Adrenal gland (tissue), 9 donors: ENCODE measurements at regions not wholly inside any gene's neighbourhood (a gene's known extent, or its start where the extent isn't known, plus 50 kb on each side); places are given as distances from the start of the nearest gene placed in this dataset.

Experiments used
- DNase-seq, 7 donors: peaks; one replicate each; pipeline ENCODE4 v3.0.0-alpha.2; 2019 to 2020
- H3K27ac ChIP-seq, 5 donors: fragments of 200-600 bp; sonication (generic) in 4 of 5; 1 replicate in 3 of 5; 2 replicates in 2 of 5; pipeline versions ENCODE4 v1.5.1 to v1.8.0; 2016 to 2020; ENCODE audit warnings: mild to moderate bottlenecking in 1 of 5
- H3K27me3 ChIP-seq: fragments of 200-600 bp; 2 replicates; pipeline ENCODE4 v1.8.0; 2021
- H3K36me3 ChIP-seq, 2 donors: fragments of 200-600 bp; replicated peaks in 1 of 2; 1 replicate in 1 of 2; 2 replicates in 1 of 2; pipeline versions ENCODE4 v1.5.1 to v1.8.0; 2018 to 2022
- H3K4me1 ChIP-seq, 2 donors: fragments of 200-600 bp; replicated peaks in 1 of 2; 1 replicate in 1 of 2; 2 replicates in 1 of 2; pipeline versions ENCODE4 v1.5.1 to v1.8.0; 2018 to 2021
- H3K4me3 ChIP-seq, 4 donors: fragments of 200-600 bp; sonication (generic) in 3 of 4; one replicate each; pipeline ENCODE4 v1.5.1; 2016 to 2018
- H3K9me3 ChIP-seq, 3 donors: fragments of 200-600 bp; sonication (generic) in 1 of 3; replicated peaks in 1 of 3; 1 replicate in 2 of 3; 2 replicates in 1 of 3; pipeline versions ENCODE4 v1.5.1 to v1.8.0; 2016 to 2021
- POLR2A ChIP-seq, 2 donors: fragments of 450-650 bp; IDR thresholded peaks; one replicate each; pipeline ENCODE4 v1.6.1; 2017; ENCODE audit warnings: antibody characterized with exemption in 2 of 2, mild to moderate bottlenecking in 2 of 2, moderate library complexity in 1 of 2
- WGBS, 4 donors: extraction: QIAGEN DNeasy Blood & Tissue Kit in 2 of 4; methylation state at CpG; one replicate each; pipeline versions ENCODE4 v1.1.5 to v1.1.7; 2013 to 2017; 5-methylcytosine and 5-hydroxymethylcytosine counted together
- intact Hi-C, 2 donors: fragments of 100-400 bp; cut with DNase I; formaldehyde crosslinking; loops; one replicate each; pipeline versions ENCODE4 v1.14.1 to v1.15.0; 2022 to 2023
- TF ChIP-seq, protein P1 (sequence below), 6 experiments: fragments of 450-650 bp in 4 of 6; fragments of 200-600 bp in 2 of 6; sonication (generic) in 1 of 6; IDR thresholded peaks; 1 replicate in 5 of 6; 2 replicates in 1 of 6; pipeline versions ENCODE4 v1.5.1 to v1.8.0; 2016 to 2021; ENCODE audit warnings: antibody characterized with exemption in 6 of 6, mild to moderate bottlenecking in 2 of 6, moderate library complexity in 1 of 6
- donor health status: healthy with polysubstance abuse.
- donor health status: Bipolar disorder and iron deficiency.
- donor health status: DM: yes; HTN: yes; CAD: no.
- donor health status: DM: no; HTN: no; CAD: no.
- donor health status: DM: no; HTN: no; CAD: no.

DNA sequence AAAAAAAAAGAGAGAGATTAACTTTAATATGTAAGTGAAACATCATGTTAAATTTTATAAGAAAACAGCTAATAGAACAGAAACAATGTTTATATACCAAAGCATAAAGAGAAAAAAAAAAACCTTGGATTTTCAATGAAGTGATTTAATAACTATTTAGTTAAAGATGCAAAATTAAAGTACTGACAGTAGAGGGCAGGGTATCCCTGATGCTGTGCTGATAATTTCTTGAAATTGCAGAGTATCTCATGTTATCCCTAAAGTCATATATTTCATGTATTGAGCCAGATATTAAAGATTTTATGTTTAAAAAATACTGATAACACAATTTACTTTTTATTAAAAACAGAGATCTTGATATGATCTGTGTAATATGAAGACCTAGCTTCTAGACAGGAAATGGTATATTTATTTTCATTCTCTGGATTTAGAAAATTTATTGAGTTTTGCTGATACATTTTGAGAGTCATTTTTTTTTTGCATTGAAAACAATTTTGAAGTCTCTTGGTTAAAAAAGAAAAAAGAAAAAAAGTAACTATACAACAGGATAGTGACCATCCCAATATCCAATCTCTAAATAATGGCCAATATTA, 273.2 kb downstream of the USP25 start:
- intact Hi-C loops, result no loop called here
- H3K9me3 ChIP-seq, result no peaks in the 10 kb centered on the region
- H3K27me3 ChIP-seq, result no peaks in the 10 kb centered on the region
- H3K4me1 ChIP-seq, result no peaks in the 10 kb centered on the region
- H3K27ac ChIP-seq, result no peak overlapping the region
- DNase-seq, result no peak
- H3K4me3 ChIP-seq, result no peak overlapping the region
- H3K36me3 ChIP-seq, result no peaks in the 10 kb centered on the region
- TF ChIP-seq POLR2A (IDR thresholded peaks at IDR 0.05), result no peak
- TF ChIP-seq, protein P1, sequence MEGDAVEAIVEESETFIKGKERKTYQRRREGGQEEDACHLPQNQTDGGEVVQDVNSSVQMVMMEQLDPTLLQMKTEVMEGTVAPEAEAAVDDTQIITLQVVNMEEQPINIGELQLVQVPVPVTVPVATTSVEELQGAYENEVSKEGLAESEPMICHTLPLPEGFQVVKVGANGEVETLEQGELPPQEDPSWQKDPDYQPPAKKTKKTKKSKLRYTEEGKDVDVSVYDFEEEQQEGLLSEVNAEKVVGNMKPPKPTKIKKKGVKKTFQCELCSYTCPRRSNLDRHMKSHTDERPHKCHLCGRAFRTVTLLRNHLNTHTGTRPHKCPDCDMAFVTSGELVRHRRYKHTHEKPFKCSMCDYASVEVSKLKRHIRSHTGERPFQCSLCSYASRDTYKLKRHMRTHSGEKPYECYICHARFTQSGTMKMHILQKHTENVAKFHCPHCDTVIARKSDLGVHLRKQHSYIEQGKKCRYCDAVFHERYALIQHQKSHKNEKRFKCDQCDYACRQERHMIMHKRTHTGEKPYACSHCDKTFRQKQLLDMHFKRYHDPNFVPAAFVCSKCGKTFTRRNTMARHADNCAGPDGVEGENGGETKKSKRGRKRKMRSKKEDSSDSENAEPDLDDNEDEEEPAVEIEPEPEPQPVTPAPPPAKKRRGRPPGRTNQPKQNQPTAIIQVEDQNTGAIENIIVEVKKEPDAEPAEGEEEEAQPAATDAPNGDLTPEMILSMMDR (IDR thresholded peaks at IDR 0.05), result peak in 5 of 6 experiments; percentile 26 to 50 (median 34)

GRCh38 chr21:16004086-16004485, 274.3 kb downstream of the USP25 start:
- Histone ChIP-seq H3K4me1 (no peaks in the 10 kb centered on the region), H3K4me3 (no peak overlapping the region), H3K27ac (no peak overlapping the region), H3K36me3 (no peaks in the 10 kb centered on the region), H3K27me3 (no peaks in the 10 kb centered on the region), H3K9me3 (no peaks in the 10 kb centered on the region)
- TF ChIP-seq, protein P1 (IDR thresholded peaks at IDR 0.05), result no peak
- TF ChIP-seq POLR2A (IDR thresholded peaks at IDR 0.05), result no peak
- intact Hi-C loops, result no loop called here
- no peak for DNase-seq
- WGBS, 4 donors, result 63 to 70% (median 68%) methylated on average over 5 of the region's 5 CpGs

DNA sequence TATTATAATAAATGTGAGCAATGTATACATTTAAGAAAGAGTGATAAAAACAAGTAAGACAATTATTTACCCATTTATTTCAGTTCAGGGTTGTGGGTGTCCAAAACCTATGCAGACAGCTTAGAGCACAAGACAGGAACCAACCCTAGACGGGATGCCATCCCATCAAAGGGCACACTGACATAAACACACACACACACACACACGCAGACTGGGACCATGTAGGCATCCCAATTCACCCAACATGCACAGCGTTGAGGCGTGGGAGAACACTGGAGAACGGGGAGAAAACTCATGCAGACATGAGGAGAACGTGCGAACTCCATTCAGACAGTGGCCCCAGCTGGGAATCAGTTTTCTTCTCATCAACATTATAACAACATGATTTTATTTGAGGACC, 274.7 kb downstream of the USP25 start:
- H3K27ac ChIP-seq, result no peak overlapping the region
- 83 to 91% (median 89%) methylated on average over 7 of the region's 7 CpGs for WGBS, 4 donors

DNA sequence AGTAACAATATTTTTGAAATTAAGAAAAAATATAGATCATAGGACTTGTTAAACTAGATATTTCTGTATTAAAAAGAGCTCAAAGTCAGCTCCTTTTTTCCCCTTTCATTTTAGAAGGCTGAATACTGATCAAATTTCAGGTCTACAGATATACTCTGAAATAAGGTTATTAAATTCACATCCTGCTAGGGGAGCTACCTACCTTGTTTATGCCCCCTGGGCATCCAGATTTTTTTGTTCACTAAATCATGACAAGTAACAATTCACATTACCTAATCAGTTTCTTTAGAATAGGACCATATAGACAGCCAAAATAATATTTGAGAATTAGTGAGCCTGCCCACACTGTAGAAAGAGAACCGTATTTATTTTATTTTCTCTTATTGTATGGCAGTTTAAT, 276.2 kb downstream of the USP25 start:
- 90 to 97% (median 93%) methylated on average over 1 of the region's 1 CpG for WGBS, 4 donors
- Histone ChIP-seq H3K27ac (peak overlapping the region in 1 of 5 donors; percentile 4), H3K4me3 (no peak overlapping the region), H3K4me1 (no peaks in the 10 kb centered on the region), H3K36me3 (no peaks in the 10 kb centered on the region), H3K27me3 (no peaks in the 10 kb centered on the region), H3K9me3 (no peaks in the 10 kb centered on the region)
- TF ChIP-seq POLR2A (IDR thresholded peaks at IDR 0.05), result no peak
- TF ChIP-seq, protein P1 (IDR thresholded peaks at IDR 0.05), result no peak
- intact Hi-C loops, result no loop called here
- no peak for DNase-seq

More for the DNA sequence above, 274.7 kb downstream of the USP25 start:
- Histone ChIP-seq H3K4me1 (no peaks in the 10 kb centered on the region), H3K36me3 (no peaks in the 10 kb centered on the region), H3K4me3 (no peak overlapping the region), H3K27me3 (no peaks in the 10 kb centered on the region), H3K9me3 (no peaks in the 10 kb centered on the region)
- TF ChIP-seq POLR2A (IDR thresholded peaks at IDR 0.05), result no peak
- TF ChIP-seq, protein P1 (IDR thresholded peaks at IDR 0.05), result no peak
- no peak for DNase-seq
- intact Hi-C loops, result no loop called here
